Activated naive CD4-positive, alpha-beta T cell treated with Interleukin-2 at 50 U/mL for 16 hours (primary cell): ENCODE measurements at regions not wholly inside any gene's neighbourhood (a gene's known extent, or its start where the extent isn't known, plus 50 kb on each side); places are given as distances from the start of the nearest gene placed in this dataset.

Source experiments
- DNase-seq: peaks from one replicate; pipeline ENCODE4 v3.0.0-alpha.2; 2020

DNA sequence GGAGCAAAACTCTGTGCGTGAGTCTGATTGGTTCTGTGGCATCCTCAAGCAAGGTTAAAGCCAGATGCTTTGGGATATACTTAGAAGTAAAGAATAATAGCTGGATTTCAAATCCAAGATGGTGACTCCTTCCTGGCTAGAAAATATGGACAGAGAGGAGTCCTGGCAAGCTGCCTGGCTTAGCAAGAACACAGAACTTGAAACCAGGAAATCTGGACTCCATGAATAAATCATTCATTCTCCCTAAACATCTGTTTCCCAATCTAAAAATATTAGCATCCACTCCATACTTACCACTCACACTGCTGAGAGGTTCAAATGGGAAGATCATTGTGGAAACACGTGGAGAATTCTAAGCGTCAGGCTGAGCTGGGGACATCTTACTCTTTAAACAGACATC lies 1074.1 kb upstream of the AUTS2 start:
- DNase-seq: no peak

- DNase-seq: no peak
These were observed 1069.1 kb upstream of the AUTS2 start for GRCh38 chr7:68529221-68529620.

GRCh38 chr7:68535266-68535665 lies 1063.0 kb upstream of the AUTS2 start:
- DNase-seq: no peak

DNA sequence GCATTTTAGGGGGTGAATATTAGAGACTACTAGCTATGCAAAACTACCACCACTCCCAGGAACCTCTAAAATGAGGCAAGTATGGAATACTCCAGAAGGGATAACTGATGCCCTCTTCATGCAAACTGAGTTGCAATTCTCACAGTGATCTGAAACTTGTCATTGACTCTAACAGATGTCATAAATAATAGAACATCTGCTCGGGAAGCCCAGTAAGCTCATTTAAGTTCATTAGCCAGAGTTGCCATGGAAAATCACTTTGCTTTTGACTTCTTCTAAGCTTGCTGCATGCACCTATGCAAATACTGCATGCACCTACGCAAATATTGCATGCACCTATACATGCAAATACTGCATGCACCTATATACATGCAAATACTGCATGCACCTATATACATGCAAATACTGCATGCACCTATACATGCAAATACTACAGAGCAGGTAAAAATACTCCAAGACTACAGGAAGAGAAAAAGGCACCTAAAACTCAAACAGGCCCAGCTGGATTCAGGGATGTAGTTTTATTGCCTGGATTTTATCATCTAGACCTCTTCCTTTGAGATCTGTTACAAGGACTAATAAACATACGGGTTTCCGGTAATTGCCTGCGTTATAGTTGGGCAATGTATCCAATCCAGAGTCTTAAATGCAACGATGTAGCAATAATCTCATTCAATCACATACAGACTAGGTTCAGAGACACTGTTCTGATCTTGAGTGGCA lies 1061.1 kb upstream of the AUTS2 start:
- no peak for DNase-seq

GRCh38 chr7:68537774-68538071 lies 1060.6 kb upstream of the AUTS2 start:
- DNase-seq: no peak

DNA sequence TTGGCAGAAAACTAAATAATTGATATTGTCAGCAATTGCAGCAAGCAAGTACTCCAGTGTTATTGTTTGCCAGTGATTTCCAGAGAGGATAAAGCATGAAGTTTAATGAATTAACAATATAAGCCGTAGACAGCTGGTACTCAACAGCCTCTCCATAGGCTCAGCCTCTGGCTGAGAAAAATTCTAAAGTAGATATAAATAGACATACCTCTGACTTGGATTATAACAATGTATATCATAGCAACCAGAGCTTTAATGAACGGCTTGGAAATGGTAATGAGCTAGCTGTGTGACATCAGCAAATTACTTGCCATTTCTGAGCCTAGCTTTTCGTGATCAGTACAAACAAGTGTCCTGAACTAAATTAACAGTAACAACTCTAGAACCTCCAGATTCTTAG lies 1055.4 kb upstream of the AUTS2 start:
- no peak for DNase-seq

DNA sequence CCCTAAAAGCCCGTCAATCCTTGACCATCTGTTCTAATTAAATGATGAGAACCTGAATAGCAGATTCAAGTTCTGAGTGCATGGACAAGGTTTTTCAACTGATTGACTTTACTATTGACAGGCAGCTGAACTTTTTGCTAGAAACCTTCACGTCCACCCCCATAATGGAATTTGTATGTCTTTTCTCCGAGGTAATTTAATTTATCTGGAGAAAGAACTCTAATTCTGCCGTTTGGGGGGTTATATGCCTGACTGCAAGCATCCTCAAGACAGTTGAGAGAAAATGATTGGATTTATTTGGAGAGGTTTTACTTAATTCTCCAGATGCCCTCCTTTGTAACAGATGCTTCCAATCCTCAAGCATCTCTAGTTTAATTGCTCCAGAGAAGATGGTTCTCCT lies 1053.4 kb upstream of the AUTS2 start:
- DNase-seq: no peak

- DNase-seq: no peak
These were observed 1051.1 kb upstream of the AUTS2 start for GRCh38 chr7:68547181-68547580.

GRCh38 chr7:68547799-68548198 lies 1050.5 kb upstream of the AUTS2 start:
- DNase-seq: no peak

- no peak for DNase-seq
These were observed 1048.2 kb upstream of the AUTS2 start for GRCh38 chr7:68550027-68550426.

GRCh38 chr7:68550635-68551034 lies 1047.6 kb upstream of the AUTS2 start:
- no peak for DNase-seq

DNA sequence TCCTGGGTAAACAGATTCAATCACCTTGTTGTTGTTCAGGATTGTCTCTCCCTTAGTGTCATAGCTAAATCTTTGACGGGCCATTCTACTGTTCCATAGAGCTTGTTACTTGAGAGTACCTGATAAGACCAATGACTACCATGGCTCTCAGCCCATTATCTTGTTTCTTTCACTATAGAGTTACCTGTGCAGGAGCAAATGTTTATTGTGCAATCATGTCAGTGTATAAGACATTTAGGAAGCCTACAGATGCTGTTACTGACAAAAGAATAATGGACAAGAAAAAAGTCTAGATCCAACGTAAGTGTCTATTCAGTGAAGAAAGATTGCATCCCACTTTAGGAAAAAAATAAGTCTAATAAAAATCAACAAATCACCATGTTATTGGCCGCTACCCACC lies 1041.7 kb upstream of the AUTS2 start:
- no peak for DNase-seq

DNA sequence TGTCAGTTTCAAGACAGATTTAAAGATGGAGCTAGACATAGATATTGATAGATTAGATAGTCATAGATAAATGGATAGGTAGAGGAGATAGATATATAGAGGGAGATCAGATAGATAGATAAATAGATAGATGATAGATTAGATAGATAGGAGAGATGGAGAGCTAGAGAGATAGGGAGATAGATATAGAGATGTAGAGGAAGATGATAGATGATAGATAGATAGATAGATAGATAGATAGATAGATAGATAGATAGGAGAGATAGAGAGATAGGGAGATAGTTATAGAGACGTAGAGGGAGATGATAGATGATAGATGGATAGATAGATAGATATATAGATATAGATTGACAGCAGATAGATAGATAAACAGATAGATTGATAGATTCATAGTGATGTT lies 1038.8 kb upstream of the AUTS2 start:
- no peak for DNase-seq

GRCh38 chr7:68562323-68562899 lies 1035.9 kb upstream of the AUTS2 start:
- DNase-seq: no peak

DNA sequence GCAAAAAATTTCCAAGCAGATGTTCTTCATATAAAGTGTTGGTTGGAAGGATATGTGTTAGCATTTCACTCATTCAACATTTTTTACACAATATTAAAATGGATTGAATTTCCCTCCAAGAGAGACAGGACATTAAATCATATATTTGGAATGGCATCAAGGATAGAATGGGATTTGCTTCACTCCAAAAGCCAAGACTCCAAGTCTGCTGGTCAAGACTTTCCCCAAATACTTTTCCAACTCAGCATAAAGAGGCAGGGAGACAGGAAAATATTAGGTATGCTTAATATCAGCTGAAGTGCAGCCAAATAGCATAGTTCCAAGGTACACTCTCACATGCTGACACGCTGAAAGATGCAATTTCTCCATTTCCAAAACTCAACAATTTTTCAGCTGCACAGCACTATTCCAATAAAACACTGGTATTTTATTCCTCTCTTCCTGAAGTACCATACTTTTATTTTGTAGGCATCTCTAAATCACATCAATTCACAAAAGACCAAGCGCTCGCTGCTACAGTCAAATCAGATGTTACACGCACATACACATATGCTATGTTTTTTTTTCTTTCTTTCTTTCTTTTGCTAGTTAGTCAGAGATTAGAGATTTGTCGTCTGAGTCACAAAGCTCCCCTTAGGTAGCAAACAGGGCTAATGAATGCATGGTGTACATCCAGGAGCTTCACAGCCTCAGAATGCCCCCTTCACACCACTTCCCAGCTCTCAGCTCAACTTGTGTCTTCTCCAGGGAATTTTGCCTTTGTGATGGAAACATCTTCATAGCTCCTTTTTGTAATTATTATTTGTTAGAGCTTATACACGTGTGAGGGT lies 1033.8 kb upstream of the AUTS2 start:
- no peak for DNase-seq

- no peak for DNase-seq
These were observed 1027.0 kb upstream of the AUTS2 start for GRCh38 chr7:68571286-68571685.

DNA sequence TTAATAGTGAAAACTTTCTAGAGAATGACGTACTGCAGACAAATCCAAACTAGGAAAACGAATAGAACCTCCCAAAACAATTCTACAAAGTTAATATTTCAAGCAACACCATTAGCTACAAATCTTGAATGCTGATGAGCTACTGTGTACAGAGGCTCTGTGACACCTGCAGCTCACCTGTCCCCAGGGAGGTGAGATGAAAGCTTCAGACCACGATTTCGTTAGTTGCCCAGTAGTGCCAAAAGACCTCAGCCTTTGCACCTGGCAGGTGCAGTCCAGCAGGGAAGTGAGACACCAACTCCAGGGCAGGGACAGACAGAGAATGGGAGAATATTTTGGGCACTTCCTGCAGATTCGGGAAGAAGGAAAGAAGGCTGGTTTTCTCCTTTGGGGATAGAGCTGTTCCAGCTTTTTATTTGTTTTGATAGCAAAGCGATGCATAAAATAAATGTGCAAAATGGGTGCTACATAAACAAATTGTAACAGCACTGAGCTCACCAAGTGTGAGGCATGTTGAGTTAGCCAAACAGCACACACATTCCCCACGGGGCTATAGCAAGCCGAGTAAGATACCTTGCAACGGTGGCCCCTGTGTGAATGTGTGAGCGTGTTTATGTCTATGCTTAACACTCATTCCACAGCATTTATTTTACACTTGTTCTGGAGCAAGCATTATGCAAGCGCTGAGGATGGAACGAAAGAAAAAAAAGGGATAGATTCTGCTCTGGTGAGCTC lies 1024.8 kb upstream of the AUTS2 start:
- no peak for DNase-seq

DNA sequence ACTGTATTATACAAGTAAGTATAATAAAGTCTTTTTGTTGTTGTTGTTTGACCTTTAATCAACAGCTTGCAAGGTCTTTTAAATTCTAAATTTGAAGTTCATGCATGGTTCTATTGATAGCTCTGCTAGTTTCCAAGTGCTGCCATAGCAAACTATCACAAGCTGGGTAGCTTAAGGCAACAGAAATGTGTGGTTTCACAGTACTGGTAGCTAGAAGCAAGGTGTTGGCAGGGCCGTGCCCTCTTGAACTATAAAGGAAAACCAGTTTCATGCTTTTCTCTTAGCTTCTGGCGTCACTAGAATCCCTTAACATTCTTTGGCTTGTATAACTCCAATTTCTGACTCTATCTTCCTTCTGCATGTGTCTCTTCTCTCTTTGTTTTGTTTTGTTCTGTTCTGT lies 1021.9 kb upstream of the AUTS2 start:
- DNase-seq: no peak

GRCh38 chr7:68581417-68581816 lies 1016.9 kb upstream of the AUTS2 start:
- DNase-seq: no peak

DNA sequence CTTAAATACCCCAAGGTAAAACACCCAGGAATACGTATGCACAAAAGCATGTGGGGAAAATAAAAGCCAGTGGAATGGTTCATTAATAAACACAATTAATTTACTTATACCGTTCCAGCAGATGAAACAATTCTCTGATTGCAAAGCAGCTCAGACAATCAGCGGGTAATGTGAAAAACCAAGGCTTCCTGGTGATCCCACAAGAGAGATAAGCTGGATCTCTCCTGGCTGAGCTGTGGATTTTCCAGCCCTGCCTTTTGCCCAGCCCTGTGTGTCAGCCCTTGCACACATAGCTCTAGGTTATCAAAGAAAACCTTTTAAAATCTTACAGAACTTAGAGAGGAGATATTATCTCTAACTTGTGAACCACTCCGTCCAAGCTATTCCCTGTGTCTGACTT lies 1010.7 kb upstream of the AUTS2 start:
- DNase-seq: no peak

- no peak for DNase-seq
These were observed 996.4 kb upstream of the AUTS2 start for GRCh38 chr7:68601826-68602225.

DNA sequence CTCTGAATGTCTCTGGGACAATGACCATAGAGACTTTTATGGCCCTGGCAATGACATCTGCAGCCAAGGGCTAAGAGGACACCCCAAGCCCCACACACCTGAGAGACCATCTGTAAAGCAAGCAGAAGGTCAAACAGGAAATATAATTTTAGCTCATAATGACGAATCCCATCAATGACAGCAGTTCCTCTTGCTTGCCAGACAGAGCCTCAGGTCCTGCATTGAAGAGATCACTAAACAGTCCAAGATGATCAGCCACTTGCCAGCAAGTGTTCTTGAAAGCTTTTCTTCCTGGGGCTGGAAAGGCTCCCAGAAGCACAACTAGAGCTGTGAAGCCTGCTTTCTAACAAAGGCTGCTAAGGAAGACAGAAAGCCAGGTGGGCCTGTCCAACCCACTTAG lies 993.7 kb upstream of the AUTS2 start:
- no peak for DNase-seq

DNA sequence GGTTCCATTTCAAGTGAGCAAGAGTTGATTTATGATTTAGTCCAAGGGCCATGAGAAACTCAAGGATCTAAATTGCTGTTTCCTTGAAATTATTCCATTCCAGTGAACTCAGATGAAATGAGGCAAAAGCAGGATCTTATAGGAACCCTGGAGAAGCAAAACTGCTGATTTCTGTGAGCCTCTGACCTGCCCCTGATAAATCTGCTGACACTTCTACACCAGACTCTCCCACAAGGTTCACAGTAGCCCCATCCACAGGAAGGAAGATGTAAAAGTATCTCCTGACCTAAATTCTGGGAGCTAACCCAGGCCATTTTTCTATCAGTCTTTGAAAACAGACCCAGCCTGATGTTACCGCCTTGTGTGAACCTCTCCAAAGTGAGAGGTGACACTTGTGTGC lies 987.6 kb upstream of the AUTS2 start:
- DNase-seq: no peak

- no peak for DNase-seq
These were observed 984.9 kb upstream of the AUTS2 start for GRCh38 chr7:68613405-68613804.
